ENCODE measurements at regions not wholly inside any gene's neighbourhood (a gene's known extent, or its start where the extent isn't known, plus 50 kb on each side); places are given as distances from the start of the nearest gene placed in this dataset.

GRCh38 chr15:94110476-94111130, 120.8 kb upstream of the MCTP2 start:
- TF ChIP-seq CSDC2 (CRISPR knock-in tag; IDR thresholded peaks at IDR 0.05) (no peak), TOX (CRISPR knock-in tag; IDR thresholded peaks at IDR 0.05; ENCODE audit: borderline replicate concordance) (no peak), BACH2 (CRISPR knock-in tag; IDR thresholded peaks at IDR 0.05; ENCODE audit: borderline replicate concordance) (no peak), PATZ1 (CRISPR knock-in tag; IDR thresholded peaks at IDR 0.05; ENCODE audit: borderline replicate concordance) (no peak), ZFP30 (CRISPR knock-in tag; IDR thresholded peaks at IDR 0.05) (no peak), RARB (CRISPR knock-in tag; IDR thresholded peaks at IDR 0.05) (no peak), GLIS3 (CRISPR knock-in tag; IDR thresholded peaks at IDR 0.05) (no peak), OSR1 (CRISPR knock-in tag; IDR thresholded peaks at IDR 0.05) (no peak), ZFP3 (CRISPR knock-in tag; IDR thresholded peaks at IDR 0.05) (no peak), CSRNP3 (CRISPR knock-in tag; IDR thresholded peaks at IDR 0.05) (no peak), SNAI2 (CRISPR knock-in tag; IDR thresholded peaks at IDR 0.05) (no peak), ZNF565 (CRISPR knock-in tag; conservative IDR thresholded peaks at IDR 0.05; ENCODE audit: low read depth) (no peak)
